IPS-18c (cell line): ENCODE measurements at regions not wholly inside any gene's neighbourhood (a gene's known extent, or its start where the extent isn't known, plus 50 kb on each side); places are given as distances from the start of the nearest gene placed in this dataset.
"Not testable (repeated sequence)": the region's sequence is repeated elsewhere in the genome, so short reads cannot be mapped to it uniquely, and the experiment has no call there.

Experiments
- H3K4me3 ChIP-seq: 2 replicates; pipeline ENCODE4 v1.7.0; 2013; ENCODE audit warnings: low read depth, mild to moderate bottlenecking, low read length, moderate library complexity; ENCODE audit not compliant: insufficient read depth
- H3K9me3 ChIP-seq: one replicate; pipeline ENCODE4 v1.6.1; 2013; ENCODE audit warnings: mild to moderate bottlenecking, low read length, moderate library complexity; ENCODE audit not compliant: control insufficient read depth, insufficient read depth

- not testable (repeated sequence) for H3K4me3 ChIP-seq, H3K9me3 ChIP-seq
These were observed 391.7 kb upstream of the LRFN5 start for GRCh38 chr14:41214978-41215377.

GRCh38 chr14:41201696-41202095 lies 405.0 kb upstream of the LRFN5 start:
- H3K9me3 ChIP-seq = no peaks in the 10 kb centered on the region
- H3K4me3 ChIP-seq = no peak overlapping the region

GRCh38 chr14:41187868-41188267 lies 418.8 kb upstream of the LRFN5 start:
- Histone ChIP-seq H3K4me3 (no peak overlapping the region), H3K9me3 (no peaks in the 10 kb centered on the region)

GRCh38 chr14:41171045-41171444 lies 435.6 kb upstream of the LRFN5 start:
- Histone ChIP-seq H3K4me3 (no peak overlapping the region), H3K9me3 (no peaks in the 10 kb centered on the region)

- H3K9me3 ChIP-seq = no peaks in the 10 kb centered on the region
- H3K4me3 ChIP-seq = no peak overlapping the region
These were observed 439.6 kb upstream of the LRFN5 start for GRCh38 chr14:41167040-41167439.

GRCh38 chr14:41154143-41154807 lies 452.4 kb upstream of the LRFN5 start:
- Histone ChIP-seq H3K4me3 (peak overlapping the region; percentile 20; the same call in 1 of the 2 replicates), H3K9me3 (no peaks in the 10 kb centered on the region)

- Histone ChIP-seq H3K4me3 (no peak overlapping the region), H3K9me3 (no peaks in the 10 kb centered on the region)
These were observed 460.3 kb upstream of the LRFN5 start for GRCh38 chr14:41146391-41146790.

- Histone ChIP-seq H3K9me3 (no peaks in the 10 kb centered on the region), H3K4me3 (no peak overlapping the region)
These were observed 462.3 kb upstream of the LRFN5 start for GRCh38 chr14:41144370-41144769.

GRCh38 chr14:41137741-41138140 lies 468.9 kb upstream of the LRFN5 start:
- H3K4me3 ChIP-seq = no peak overlapping the region
- no peaks in the 10 kb centered on the region for H3K9me3 ChIP-seq

- no peak overlapping the region for H3K4me3 ChIP-seq
- no peaks in the 10 kb centered on the region for H3K9me3 ChIP-seq
These were observed 476.4 kb upstream of the LRFN5 start for GRCh38 chr14:41130274-41130673.

- Histone ChIP-seq H3K4me3 (no peak overlapping the region), H3K9me3 (no peaks in the 10 kb centered on the region)
These were observed 486.3 kb upstream of the LRFN5 start for GRCh38 chr14:41120402-41120801.

- Histone ChIP-seq H3K9me3 (no peaks in the 10 kb centered on the region), H3K4me3 (no peak overlapping the region)
These were observed 510.5 kb upstream of the LRFN5 start for GRCh38 chr14:41096131-41096530.

GRCh38 chr14:41087056-41087455 lies 519.6 kb upstream of the LRFN5 start:
- H3K9me3 ChIP-seq = no peaks in the 10 kb centered on the region
- no peak overlapping the region for H3K4me3 ChIP-seq

- no peak overlapping the region for H3K4me3 ChIP-seq
- no peaks in the 10 kb centered on the region for H3K9me3 ChIP-seq
These were observed 533.1 kb upstream of the LRFN5 start for GRCh38 chr14:41073544-41073943.

GRCh38 chr14:41072776-41073175 lies 533.9 kb upstream of the LRFN5 start:
- H3K9me3 ChIP-seq = no peaks in the 10 kb centered on the region

GRCh38 chr14:41071351-41071750 lies 535.3 kb upstream of the LRFN5 start:
- no peak overlapping the region for H3K4me3 ChIP-seq
- H3K9me3 ChIP-seq = no peaks in the 10 kb centered on the region

More at GRCh38 chr14:41072776-41073175, 533.9 kb upstream of the LRFN5 start:
- no peak overlapping the region for H3K4me3 ChIP-seq

GRCh38 chr14:41062826-41063225 lies 543.9 kb upstream of the LRFN5 start:
- H3K9me3 ChIP-seq = no peaks in the 10 kb centered on the region

GRCh38 chr14:41055589-41055988 lies 551.1 kb upstream of the LRFN5 start:
- Histone ChIP-seq H3K4me3 (no peak overlapping the region), H3K9me3 (no peaks in the 10 kb centered on the region)

More at GRCh38 chr14:41062826-41063225, 543.9 kb upstream of the LRFN5 start:
- no peak overlapping the region for H3K4me3 ChIP-seq

- no peak overlapping the region for H3K4me3 ChIP-seq
- no peaks in the 10 kb centered on the region for H3K9me3 ChIP-seq
These were observed 554.9 kb upstream of the LRFN5 start for GRCh38 chr14:41051801-41052200.
